ENCODE measurements at regions not wholly inside any gene's neighbourhood (a gene's known extent, or its start where the extent isn't known, plus 50 kb on each side); places are given as distances from the start of the nearest gene placed in this dataset.
A peak's percentile ranks its signal among the peaks of the same experiment; 100 is the strongest.

DNA sequence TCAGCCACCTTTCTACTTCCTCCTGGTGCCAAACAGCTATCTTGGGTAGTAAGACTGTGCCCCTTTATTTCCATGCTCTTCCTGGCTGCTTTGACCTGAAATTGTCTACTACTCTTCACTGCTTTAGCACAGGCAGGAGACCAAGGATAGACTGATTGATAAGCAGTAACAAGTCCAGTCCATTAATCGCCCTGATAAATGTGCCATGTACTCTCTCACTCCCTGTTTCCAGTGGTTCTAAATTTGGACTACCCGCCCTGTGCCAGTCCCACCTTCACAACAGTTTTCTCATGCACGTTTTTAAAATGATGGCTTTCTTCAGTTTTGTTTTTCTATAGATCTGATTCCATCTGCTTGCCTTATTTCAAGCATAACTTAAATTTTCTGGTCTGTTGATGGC lies 189.6 kb upstream of the RBMS1 start:
- DNase-seq = no peak

DNA sequence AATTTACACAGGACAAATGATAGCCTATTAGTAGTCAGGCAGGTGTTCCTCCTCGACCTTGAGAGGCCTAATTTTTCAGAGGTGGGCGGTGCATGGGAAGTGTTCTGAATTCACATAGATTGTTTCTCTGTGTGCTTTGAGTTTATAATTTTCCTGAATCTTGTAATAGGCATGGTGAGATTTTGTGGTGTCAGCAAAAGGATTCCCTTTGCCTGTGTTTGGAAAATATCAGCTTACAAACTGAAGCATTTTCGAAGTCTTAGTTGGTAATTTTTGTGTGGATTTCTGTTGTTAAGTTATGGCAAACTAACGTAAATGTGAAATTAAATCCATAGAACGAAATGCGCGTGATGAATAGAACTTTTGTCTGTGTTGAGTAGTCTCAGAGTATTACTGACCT lies 194.0 kb upstream of the RBMS1 start:
- no peak for DNase-seq

DNA sequence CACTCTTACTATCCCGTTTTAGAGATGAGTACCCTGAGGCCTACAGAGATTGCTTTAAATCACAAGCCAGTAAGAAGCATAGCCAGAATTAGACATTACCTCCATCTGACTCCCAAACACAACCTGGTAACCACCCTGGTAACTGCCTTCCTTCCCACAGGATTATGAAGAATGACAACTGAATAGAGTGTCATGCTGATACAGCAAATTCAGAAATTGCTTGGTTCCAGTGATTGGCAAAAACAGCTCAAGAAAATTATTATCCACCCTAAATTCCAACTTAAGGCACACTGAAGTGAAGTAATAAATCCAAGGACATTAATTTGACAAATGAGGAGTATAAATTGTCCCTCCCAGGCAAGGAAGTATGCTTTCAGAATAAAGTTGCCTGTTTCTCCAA lies 195.8 kb upstream of the RBMS1 start:
- no peak for DNase-seq

DNA sequence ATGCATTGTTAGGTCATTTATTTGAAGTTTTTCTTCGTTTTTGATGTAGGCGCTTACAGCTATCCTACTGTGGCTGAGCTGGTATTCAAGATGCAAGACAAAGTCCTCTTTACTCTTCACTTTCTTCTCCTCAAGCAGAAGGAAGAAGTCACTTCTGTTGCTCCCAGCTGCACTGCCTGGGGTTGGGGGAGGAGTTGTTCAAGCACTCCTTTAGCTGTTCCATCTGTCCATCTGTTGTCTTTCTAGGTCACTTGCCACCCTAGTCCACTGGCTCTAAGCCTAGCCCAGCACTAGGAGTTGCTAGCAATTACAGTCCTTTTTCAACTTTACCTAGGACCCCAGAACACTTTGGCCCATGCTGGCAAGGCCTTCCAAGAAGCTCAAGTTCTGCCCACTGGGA lies 200.6 kb upstream of the RBMS1 start:
- DNase-seq = no peak

DNA sequence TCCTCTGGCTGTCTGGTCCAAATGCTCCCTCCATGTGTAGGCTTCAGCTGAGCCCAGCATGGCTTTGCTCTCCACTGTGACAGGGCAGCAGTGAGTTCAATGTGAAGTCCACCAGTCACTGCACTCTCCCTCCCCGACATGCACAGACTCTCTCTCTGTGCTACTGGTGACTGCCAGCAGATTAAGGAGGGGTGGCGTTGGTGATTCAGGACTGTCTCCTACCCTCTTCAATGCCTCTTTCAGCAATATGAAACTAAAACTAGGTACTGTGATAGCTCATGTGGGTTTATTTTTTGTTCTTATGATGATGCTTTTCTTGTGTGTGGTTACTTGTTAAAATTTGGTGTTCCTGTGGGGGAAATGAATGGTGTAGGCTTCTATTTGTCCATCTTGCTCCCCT lies 201.0 kb upstream of the RBMS1 start:
- no peak for DNase-seq

DNA sequence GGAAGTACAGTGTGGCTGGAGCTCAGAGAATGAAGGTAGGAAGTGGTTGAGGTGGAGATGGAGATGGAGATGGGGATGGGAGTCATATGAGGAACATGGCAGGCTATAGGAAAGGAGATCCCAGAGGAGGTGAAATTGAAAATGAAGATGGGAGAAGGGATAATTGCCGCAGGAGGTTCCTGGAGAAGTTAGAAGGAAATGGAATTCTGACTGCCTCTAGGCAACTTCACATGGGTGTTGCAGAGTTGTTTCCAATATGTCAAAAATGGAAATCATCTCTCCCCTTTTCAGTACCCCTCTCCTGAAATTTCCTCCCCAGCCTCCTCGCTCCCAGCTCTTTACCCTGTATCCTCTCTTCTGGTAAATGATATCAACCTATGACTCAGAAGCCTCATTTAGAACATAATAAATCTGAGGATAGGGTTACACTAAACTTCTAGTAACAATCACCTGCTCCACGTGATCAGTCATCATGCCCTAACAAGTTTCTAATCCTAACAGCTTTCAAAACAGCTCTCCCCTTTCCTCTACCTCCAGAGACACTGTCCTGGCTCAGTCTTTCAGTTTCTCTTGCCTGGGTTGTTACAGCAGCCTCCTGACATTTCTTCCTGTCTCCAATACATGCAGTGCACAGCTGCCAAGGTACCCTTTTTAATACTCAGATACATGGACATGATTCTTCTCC lies 201.9 kb upstream of the RBMS1 start:
- DNase-seq = no peak

DNA sequence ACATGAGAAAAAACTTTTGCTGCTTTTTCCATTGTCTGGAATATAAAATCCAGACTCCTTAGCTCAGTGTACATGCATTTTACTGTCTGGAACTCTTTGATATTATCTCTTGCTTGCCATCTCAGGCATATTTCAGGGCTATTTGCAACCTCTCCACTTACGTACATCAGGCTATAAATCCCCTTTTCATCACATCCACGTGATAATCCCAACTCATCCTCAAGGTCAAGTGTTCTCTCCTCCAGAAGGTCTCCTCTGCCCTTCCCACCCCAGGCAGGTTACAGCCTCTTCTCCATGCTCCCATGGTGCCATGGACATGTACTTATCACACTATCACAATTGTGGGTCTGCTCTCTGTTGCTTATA lies 202.5 kb upstream of the RBMS1 start:
- DNase-seq = no peak

DNA sequence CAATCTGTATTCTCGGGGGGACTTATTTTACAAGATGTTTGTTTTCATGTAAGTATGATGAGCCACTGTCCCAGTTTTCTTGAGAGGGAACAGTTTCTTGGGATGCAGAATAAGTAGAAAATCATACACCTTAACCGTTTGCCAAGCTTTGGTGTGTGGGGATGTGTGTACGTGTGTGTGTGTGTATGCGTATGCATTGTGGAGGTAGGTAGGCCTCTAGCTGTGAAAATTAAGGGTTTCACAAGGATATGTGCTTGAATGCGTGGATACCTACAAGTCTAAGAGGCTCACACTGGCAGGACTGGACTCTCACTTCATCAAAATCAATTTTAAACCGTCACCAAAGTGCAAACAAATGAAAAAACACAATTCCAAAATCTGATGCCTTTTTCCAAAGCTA lies 204.2 kb upstream of the RBMS1 start:
- DNase-seq = no peak

DNA sequence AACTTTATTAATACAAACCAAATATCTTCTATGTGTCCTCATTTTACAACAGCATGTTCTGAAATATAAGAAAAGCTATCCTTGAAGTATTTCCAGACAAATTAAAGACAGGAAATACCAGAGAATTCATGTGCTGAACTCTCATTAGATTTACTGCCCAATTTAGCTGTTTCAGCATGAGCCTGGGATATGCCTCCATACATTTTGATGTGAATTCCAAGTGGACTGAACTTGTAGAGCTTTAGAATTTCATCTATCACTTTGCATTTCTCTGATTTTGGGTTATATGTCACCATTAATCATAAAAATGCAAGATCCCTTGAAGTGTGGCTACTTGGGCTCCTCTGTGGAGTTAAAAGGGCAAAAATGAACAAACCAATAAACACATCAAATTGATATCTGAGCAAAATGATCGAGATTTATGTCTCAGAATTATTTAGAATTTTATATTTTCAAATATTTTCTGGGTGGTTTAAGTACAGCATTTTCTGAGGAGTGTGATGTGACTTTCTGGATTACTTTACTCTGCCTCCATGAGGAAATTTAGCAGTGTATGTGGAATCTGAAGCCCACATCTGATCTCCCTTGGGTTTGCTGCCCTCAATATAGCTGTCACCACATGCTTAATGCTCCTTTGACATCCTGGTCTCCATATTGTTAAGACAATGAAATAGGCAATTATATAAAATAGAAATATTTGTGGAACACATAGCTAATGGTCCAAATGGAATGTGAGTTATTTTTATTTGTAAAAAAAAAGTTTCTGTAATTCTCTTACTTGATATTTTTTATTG lies 206.6 kb upstream of the RBMS1 start:
- no peak for DNase-seq

DNA sequence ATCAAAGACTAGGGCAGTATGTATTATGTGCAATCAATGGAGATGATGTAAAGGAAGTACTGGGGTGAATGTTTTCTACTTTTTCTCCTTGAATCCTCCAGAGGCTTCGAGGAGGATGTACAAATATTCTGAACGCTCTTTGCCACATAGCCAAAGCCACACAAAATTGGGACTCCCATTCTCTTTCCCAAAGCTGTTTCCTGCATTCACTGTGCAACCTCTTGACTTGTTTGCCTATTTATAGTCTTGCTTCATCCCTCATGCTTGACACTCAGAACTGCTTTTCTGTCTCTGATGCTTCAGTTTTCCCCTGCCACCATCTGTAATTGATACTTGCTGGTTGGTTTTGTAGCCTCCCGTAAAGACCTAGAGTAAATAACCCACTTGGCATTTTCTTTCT lies 208.2 kb upstream of the RBMS1 start:
- DNase-seq = no peak

DNA sequence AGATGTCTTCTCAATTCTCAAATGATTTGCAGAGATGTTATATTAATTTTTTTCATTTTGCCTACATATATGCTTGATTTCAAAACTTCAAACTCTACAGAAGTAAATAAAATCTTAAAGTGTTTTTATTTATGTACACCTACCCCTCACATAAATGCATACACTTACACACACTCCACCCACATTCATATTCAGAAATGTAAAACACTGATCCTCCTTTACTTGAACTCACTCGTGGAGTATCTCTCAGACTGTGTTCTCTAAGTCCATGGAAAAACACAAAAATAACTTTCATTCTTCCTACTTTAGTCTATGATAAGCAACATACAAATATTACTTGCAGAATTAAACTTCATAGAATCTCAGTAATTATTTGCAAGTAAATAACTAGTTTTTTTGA lies 209.1 kb upstream of the RBMS1 start:
- DNase-seq = no peak

DNA sequence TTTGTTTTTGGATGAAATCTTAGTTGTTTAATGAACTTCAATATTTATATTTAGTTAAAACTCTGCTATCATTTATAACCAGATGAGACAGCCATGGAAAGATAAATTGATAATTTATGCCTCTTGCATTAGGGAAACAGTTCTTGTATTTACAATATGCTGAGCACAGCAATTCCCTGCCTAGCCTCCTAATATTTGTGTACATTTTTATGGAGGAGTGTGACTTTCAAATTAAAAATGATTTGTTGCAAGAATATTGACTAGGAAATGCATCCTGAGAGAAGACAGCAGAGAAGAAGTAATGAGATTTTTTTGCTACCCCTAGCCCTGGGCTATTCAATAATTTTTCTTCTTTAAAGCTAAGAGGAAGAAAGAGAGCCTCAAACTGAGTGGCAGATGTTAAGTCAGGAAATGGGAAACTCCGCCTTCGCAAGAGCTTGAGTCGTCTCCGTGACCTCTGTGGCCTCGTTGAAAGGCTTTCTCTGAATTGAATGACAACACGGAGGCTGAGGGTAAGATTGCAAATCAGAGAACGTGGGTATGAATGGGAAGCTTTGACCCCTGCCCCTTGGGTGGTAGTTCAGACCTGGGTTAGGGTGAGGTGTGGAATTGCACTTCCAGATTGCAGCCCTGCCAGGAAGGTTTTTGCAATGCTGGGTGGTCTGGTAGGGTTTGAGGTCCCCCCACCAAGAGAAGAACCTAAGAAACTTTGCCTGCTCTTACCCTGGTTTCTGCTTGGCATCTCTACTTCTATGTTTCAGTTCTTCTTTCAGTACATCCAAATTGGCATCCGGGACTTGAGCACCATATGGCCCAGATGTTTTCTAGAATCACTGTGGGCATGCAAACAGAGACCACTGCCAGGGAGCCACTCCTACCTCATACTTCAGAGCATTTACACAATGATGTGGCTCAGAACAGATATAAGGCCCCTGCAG lies 210.3 kb upstream of the RBMS1 start:
- DNase-seq = peak; percentile 45

DNA sequence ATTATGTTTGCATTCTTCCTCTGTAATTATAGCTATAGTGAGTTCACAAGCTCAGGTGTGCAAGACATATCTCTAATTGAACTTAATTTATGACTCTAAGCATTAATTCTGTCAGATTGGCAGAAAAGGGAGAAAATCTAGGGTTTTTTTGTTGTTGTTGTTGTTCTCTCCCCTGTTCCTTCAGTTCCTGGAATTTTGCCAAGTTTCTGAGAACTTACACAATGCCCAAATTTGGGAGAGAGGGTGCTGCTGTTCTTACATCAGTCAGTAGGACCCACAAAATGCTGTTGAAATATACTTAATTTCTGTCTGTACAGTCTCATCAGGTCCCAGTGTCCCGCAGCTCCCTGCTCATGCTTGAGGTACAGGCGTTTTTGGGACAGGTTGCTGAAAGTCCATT lies 221.8 kb upstream of the RBMS1 start:
- DNase-seq = no peak

DNA sequence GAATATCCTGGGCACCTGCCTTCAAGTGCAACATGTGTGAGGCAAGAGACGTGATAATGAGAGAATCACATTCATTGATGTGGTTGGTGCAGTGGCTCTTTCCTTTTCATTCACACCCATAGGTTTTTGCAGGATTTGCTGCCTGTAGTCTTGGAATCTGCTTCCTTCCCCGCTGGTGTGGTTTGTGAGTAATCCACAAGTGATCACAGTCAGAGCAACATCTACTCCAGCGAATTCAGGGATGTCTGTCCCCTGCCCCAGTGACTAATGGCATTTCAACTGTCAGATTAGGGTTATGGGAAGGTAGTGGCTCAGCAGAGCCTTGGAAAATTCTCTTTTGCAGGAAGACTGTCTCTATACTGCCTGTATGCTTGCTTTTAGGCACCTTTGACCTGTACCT lies 225.5 kb upstream of the RBMS1 start:
- no peak for DNase-seq

DNA sequence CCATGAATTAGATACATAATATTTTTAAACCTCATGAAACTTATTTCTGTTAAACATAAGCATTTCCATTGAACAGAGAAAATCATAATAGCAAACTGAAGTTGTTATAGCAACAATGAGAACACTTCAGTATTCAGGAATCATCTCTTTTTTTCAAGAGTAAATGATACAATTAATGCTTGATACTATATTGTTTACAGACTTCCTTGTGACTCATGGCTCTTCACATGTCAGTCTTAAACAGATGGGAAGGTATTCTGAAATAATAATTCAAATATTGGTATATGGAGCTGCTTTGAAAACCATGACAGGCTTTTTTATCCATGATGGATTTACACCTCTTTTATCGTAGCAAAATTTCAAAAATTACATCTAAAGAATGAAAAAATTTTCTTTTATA lies 226.5 kb upstream of the RBMS1 start:
- no peak for DNase-seq

DNA sequence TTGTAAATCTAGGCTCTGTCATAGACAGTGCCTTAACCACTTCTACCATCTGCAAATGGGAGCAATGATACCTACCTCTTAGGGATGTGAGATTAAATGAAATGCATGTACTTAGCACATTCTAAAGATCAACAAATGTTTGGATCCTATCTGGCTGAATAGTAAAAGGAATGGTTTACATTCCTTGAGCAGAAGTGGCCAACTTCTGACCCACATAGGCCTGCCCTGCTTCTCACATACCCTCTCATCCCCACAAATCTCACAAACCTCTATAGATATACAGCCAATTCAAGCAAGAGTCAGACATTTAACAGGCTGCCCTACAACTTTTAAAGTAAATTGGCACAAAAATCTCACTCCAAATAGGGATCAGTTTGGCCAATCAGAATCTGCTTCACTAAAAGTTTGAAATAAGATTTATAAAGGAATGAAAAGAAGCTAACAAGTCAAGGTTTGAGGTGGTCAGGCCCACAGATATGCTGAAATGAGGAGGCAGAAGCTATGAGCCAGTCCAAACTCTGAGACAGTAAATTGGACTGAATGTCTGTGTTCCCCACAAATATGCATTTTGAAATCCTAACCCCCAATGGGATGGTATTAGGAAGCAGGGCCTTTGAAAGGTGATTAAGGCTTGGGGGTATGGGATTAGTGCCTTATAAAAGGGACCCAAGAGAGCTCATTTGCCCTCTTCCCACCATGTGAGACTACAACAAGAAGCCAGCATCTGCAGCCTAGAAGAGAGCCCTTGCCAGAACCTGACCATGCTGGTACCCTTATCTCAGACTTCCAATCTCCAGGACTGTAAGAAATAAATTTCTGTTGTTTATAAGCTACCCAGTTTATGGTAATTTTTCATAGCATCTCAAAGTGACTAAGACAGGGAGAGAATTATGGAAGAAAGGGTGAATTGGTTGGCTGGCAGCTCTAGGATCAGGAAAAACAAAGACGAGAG lies 227.8 kb upstream of the RBMS1 start:
- DNase-seq = no peak

DNA sequence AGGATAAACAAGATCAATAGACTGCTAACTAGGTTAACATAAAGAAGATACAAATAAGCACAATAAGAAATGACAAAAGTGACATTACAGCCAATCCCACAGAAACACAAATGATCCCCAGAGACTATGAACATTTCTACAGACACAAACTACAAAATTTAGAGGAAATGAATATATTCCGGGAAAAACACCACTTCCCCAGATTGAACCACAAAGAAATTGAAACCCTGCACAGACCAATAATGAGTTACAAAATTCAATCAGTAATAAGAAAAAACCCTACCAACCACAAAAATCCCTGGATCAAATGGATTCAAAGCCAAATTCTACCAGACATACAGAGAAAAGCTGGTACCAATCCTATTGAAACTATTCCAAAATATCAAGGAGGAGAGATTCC lies 232.4 kb upstream of the RBMS1 start:
- DNase-seq = no peak

DNA sequence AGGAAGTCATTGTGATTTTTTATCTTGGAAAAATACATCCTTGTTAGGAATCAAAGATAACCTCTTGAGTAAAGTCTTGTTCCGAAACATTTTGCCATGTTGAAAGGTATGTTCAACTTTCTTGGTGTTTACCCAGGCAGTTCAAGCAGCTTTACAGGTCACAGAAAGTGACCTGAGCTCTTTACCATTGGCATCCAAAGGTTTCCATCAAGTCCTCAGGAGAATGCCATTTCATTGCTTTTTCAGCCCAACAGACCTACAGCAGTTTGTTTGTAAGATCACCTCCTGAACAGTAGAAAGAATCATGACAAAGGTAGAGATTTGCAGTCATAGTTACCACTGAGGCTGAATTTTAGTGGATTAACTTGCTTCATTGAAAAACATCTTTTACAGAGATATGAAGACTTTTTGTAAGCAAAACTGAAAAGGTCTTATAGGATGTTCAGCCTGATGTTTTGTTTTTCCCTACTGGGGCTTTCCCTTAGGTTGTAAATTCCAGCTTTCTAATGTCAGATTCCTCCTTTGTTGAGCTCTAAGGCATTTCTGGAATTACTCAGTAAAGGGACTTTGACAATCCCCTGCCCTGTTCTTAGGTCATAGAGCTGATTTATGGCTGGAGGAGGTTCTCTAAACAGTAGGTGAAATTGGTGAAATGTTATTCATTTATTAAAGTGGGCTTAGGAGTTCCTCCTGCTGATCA lies 236.8 kb upstream of the RBMS1 start:
- DNase-seq = no peak

DNA sequence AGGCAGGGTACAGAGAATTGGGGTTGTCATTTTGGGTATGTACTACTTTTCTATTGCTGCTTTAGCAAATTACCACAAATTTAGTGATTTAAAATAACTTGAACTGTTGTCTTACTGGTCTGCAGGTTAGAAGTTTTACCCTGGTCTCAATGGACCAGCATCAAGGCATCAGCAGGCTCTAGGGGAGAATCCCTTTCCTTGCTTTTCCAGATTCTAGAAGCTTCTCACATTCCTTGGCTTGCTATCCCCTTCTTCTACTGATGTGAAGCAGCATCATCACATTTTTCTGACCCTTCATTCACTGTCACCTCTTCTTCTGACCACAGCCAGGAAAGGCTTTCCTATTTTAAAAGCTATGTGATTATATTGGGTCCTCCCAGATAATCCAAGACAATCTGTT lies 237.8 kb upstream of the RBMS1 start:
- no peak for DNase-seq

DNA sequence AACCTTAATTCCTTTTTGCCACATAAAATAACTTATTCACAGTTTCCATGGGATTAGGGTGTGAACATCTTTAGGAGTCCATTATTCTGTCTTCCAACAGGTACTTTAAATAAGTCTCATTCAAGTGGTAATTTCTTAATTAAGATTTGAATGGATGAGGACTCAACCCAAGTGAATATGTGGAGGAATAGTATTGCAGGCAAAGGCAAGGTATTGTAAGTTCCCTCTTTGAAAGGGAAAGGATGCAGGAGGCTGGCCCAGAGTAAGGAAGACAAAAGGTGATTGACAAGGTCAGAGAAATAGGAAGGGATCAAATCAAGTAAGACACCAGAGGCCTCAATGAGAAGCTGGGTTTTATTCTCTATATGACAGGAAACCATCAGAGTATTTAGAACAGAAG lies 238.2 kb upstream of the RBMS1 start:
- DNase-seq = no peak

DNA sequence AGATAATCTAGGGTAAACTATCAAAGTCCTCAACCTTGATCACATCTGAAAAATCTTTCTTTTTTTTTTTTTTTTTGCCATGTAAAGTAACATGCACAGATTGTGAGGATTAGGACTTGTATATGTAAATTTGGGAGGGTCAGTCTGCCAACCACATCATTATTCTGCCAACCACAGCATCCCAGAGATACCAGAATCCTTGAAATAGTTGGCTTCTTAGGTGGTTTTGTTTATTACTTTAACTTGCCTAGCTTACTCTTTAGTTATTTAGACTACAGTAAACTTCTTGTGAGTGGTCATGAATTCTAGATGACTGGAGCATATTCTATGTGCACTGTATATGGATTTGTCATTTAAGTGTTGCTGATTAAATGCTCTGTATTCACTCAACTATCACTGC lies 242.1 kb upstream of the RBMS1 start:
- no peak for DNase-seq

Data from hematopoietic multipotent progenitor cell treated with erythropoietin and hydrocortisone succinate and interleukin-3 and kit ligand, for 6 days (in vitro differentiated cells).